GM23248 (cell line): ENCODE measurements at regions not wholly inside any gene's neighbourhood (a gene's known extent, or its start where the extent isn't known, plus 50 kb on each side); places are given as distances from the start of the nearest gene placed in this dataset.

Experiments used
- EZH2 ChIP-seq: fragments of 200-600 bp; sonication (generic); IDR thresholded peaks from 2 replicates; pipeline ENCODE4 v1.6.1; 2018; ENCODE audit warnings: antibody characterized with exemption, mild to moderate bottlenecking; ENCODE audit not compliant: insufficient read depth, poor library complexity, severe bottlenecking
- EZH2phosphoT487 ChIP-seq: fragments of 200-600 bp; sonication (generic); IDR thresholded peaks from 2 replicates; pipeline ENCODE4 v1.6.1; 2018; ENCODE audit warnings: antibody characterized with exemption, moderate library complexity, mild to moderate bottlenecking, low read depth; ENCODE audit not compliant: insufficient read depth

DNA sequence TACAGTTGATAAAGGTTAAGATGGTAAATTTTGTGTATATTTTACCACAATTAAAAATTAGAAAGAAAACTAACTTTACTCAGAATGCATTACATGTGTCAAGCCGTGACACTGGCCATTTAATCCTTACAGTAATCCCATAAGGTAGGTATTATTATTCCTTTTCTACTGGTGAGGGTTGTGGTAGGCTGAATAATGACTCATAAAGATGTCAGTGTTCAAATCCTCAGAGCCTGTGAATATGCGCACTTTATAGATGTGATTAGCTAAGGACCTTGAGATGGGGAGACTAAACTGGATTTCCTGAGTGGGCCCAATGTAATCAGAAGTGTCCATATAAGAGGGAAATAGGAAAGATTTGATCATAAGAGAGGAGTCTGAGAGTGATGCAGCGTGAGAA is 288.1 kb downstream of the TMEM167A start:
- TF ChIP-seq EZH2 (no peak), EZH2phosphoT487 (no peak)
